WTC11 (cell line): ENCODE measurements at regions not wholly inside any gene's neighbourhood (a gene's known extent, or its start where the extent isn't known, plus 50 kb on each side); places are given as distances from the start of the nearest gene placed in this dataset.

Source experiments
- ATAC-seq: fragments of 200-7000 bp; cut with Tn5 transposase; 2 replicates; pipeline ENCODE4 v1.10.0; 2021; ENCODE audit warnings: mild to moderate bottlenecking, moderate library complexity
- CTCF ChIA-PET: fragments of 300-600 bp; sonication (Branson Sonifier 250); formaldehyde crosslinking; loops from one replicate; lab custom pipeline; 2021; ENCODE audit warnings: antibody characterized with exemption; lab: Charles Lee
- POLR2A ChIA-PET: fragments of 350-600 bp; sonication (Branson Sonifier 250); formaldehyde crosslinking; loops from one replicate; lab custom pipeline; 2021; ENCODE audit warnings: antibody characterized with exemption; lab: Charles Lee
- DNase-seq: peaks from one replicate; pipeline ENCODE4 v3.0.0; 2021; ENCODE audit warnings: low spot score
- H3K27ac Mint-ChIP-seq: 2 replicates; pipeline ENCODE4 v1.8.0; 2021; ENCODE audit warnings: mixed read lengths
- H3K27me3 Mint-ChIP-seq: 2 replicates; pipeline ENCODE4 v1.8.0; 2021; ENCODE audit warnings: low read depth, mild to moderate bottlenecking, moderate library complexity, mixed read lengths
- H3K36me3 Mint-ChIP-seq: 2 replicates; pipeline ENCODE4 v1.8.0; 2021; ENCODE audit warnings: mixed read lengths
- H3K4me1 Mint-ChIP-seq: 2 replicates; pipeline ENCODE4 v1.8.0; 2022; ENCODE audit warnings: mixed read lengths
- H3K4me3 Mint-ChIP-seq: 2 replicates; pipeline ENCODE4 v1.8.0; 2021; ENCODE audit warnings: mild to moderate bottlenecking, moderate library complexity, mixed read lengths
- H3K9me3 Mint-ChIP-seq: 2 replicates; pipeline ENCODE4 v1.8.0; 2021; ENCODE audit warnings: mixed read lengths
- CBFB ChIP-seq: sonication (generic); formaldehyde crosslinking; IDR thresholded peaks from 2 replicates; pipeline ENCODE4 v1.8.1; 2022; ENCODE audit warnings: mild to moderate bottlenecking, low read depth, missing genetic modification reagents
- ESRRA ChIP-seq: sonication (generic); formaldehyde crosslinking; IDR thresholded peaks from 2 replicates; pipeline ENCODE4 v1.8.1; 2022; ENCODE audit warnings: mild to moderate bottlenecking, missing genetic modification reagents, borderline replicate concordance
- FOXK1 ChIP-seq: sonication (generic); formaldehyde crosslinking; IDR thresholded peaks from 2 replicates; pipeline ENCODE4 v1.8.0; 2022; ENCODE audit warnings: mild to moderate bottlenecking, moderate library complexity, missing genetic modification reagents
- FOXP1 ChIP-seq: sonication (generic); formaldehyde crosslinking; IDR thresholded peaks from 2 replicates; pipeline ENCODE4 v1.8.0; 2022; ENCODE audit warnings: missing genetic modification reagents, mild to moderate bottlenecking, moderate library complexity, borderline replicate concordance
- JUN ChIP-seq: sonication (generic); formaldehyde crosslinking; IDR thresholded peaks from 2 replicates; pipeline ENCODE4 v1.8.0; 2023; ENCODE audit warnings: mild to moderate bottlenecking, missing genetic modification reagents
- NFATC4 ChIP-seq: fragments of 250-450 bp; sonication (Bioruptor Pico); IDR thresholded peaks from 2 replicates; pipeline ENCODE4 v1.9.0; 2021; ENCODE audit warnings: mild to moderate bottlenecking
- NR1H2 ChIP-seq: sonication (generic); formaldehyde crosslinking; IDR thresholded peaks from 2 replicates; pipeline ENCODE4 v1.9.0; 2021; ENCODE audit warnings: mild to moderate bottlenecking, moderate library complexity, missing genetic modification reagents
- NR3C1 ChIP-seq: sonication (generic); formaldehyde crosslinking; conservative IDR thresholded peaks from 2 replicates; pipeline ENCODE4 v1.8.1; 2023; ENCODE audit warnings: low read depth, mild to moderate bottlenecking, missing genetic modification reagents
- TP53 ChIP-seq: sonication (generic); formaldehyde crosslinking; IDR thresholded peaks from 2 replicates; pipeline ENCODE4 v1.8.1; 2023; ENCODE audit warnings: mild to moderate bottlenecking, missing genetic modification reagents
- ZBTB21 ChIP-seq: sonication (generic); formaldehyde crosslinking; IDR thresholded peaks from 2 replicates; pipeline ENCODE4 v1.8.1; 2023; ENCODE audit warnings: mild to moderate bottlenecking, missing genetic modification reagents, borderline replicate concordance
- ZNF138 ChIP-seq: sonication (generic); formaldehyde crosslinking; conservative IDR thresholded peaks from 2 replicates; pipeline ENCODE4 v1.8.1; 2022; ENCODE audit warnings: mild to moderate bottlenecking, moderate library complexity, missing genetic modification reagents
- ZNF219 ChIP-seq: sonication (generic); formaldehyde crosslinking; IDR thresholded peaks from 2 replicates; pipeline ENCODE4 v1.8.0; 2023; ENCODE audit warnings: missing genetic modification reagents, mild to moderate bottlenecking, borderline replicate concordance
- ZNF396 ChIP-seq: fragments of 250-450 bp; sonication (Bioruptor Pico); IDR thresholded peaks from 2 replicates; pipeline ENCODE4 v1.8.0; 2021; ENCODE audit warnings: mild to moderate bottlenecking, moderate library complexity, borderline replicate concordance
- ZNF416 ChIP-seq: fragments of 250-450 bp; sonication (Bioruptor Pico); IDR thresholded peaks from 2 replicates; pipeline ENCODE4 v1.9.0; 2021; ENCODE audit warnings: mild to moderate bottlenecking, inconsistent platforms
- ZNF423 ChIP-seq: fragments of 250-450 bp; sonication (Bioruptor Pico); IDR thresholded peaks from 2 replicates; pipeline ENCODE4 v2.1.2; 2022; ENCODE audit warnings: mild to moderate bottlenecking, moderate library complexity
- TF ChIP-seq, protein P1 (sequence below): fragments of 250-450 bp; sonication (Bioruptor Pico); IDR thresholded peaks from 2 replicates; pipeline ENCODE4 v2.1.2; 2022; ENCODE audit warnings: mild to moderate bottlenecking, moderate library complexity
- TF ChIP-seq, protein P2 (sequence below): sonication (generic); formaldehyde crosslinking; IDR thresholded peaks from 2 replicates; pipeline ENCODE4 v1.8.1; 2023; ENCODE audit warnings: mild to moderate bottlenecking, moderate library complexity, missing genetic modification reagents
- TF ChIP-seq, protein P3 (sequence below): fragments of 200-600 bp; IDR thresholded peaks from 2 replicates; pipeline ENCODE4 v1.8.0; 2022; ENCODE audit warnings: antibody characterized with exemption
- TF ChIP-seq, protein P4 (sequence below): sonication (generic); formaldehyde crosslinking; IDR thresholded peaks from 2 replicates; pipeline ENCODE4 v1.8.1; 2022; ENCODE audit warnings: missing genetic modification reagents, borderline replicate concordance

DNA sequence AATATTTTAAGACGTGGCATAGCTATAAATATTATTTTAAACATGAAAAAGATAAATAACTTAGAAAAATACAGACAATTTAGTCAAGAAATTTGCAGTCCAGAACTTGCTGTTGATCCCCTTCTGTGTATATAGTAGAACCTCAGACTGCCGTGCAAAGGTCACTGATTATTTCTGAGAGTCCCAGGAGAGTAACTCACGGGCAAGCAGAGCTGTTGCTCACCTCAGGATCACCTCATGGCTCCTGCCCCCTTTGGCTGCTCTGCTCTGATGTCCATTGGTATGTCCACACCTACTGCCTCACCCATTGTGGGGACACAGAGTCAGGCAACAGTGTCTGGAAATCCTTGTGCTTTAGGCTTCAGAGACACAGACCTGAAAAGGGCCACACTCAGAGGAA lies 392.9 kb upstream of the CELF4 start:
- DNase-seq (no peak), ATAC-seq (no peak)
- POLR2A ChIA-PET, result no interaction called here
- Mint-ChIP-seq H3K27ac (no peak overlapping the region), H3K9me3 (peaks cover 39% of the 10 kb centered on the region), H3K27me3 (no peaks in the 10 kb centered on the region)
- no peak for TF ChIP-seq FOXP1 (CRISPR knock-in tag)
- no peak for TF ChIP-seq NR1H2 (CRISPR knock-in tag)
- TF ChIP-seq, protein P1, sequence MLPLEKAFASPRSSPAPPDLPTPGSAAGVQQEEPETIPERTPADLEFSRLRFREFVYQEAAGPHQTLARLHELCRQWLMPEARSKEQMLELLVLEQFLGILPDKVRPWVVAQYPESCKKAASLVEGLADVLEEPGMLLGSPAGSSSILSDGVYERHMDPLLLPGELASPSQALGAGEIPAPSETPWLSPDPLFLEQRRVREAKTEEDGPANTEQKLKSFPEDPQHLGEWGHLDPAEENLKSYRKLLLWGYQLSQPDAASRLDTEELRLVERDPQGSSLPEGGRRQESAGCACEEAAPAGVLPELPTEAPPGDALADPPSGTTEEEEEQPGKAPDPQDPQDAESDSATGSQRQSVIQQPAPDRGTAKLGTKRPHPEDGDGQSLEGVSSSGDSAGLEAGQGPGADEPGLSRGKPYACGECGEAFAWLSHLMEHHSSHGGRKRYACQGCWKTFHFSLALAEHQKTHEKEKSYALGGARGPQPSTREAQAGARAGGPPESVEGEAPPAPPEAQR (CRISPR knock-in tag), result no peak
- no peak for TF ChIP-seq ZNF396 (CRISPR knock-in tag)
- no peak for TF ChIP-seq FOXK1
- TF ChIP-seq NR3C1 (CRISPR knock-in tag), result no peak
- no peak for TF ChIP-seq JUN (CRISPR knock-in tag)
- TF ChIP-seq CBFB (CRISPR knock-in tag), result no peak
- TF ChIP-seq, protein P2, sequence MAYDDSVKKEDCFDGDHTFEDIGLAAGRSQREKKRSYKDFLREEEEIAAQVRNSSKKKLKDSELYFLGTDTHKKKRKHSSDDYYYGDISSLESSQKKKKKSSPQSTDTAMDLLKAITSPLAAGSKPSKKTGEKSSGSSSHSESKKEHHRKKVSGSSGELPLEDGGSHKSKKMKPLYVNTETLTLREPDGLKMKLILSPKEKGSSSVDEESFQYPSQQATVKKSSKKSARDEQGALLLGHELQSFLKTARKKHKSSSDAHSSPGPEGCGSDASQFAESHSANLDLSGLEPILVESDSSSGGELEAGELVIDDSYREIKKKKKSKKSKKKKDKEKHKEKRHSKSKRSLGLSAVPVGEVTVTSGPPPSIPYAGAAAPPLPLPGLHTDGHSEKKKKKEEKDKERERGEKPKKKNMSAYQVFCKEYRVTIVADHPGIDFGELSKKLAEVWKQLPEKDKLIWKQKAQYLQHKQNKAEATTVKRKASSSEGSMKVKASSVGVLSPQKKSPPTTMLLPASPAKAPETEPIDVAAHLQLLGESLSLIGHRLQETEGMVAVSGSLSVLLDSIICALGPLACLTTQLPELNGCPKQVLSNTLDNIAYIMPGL (CRISPR knock-in tag), result no peak
- TF ChIP-seq, all 79 proteins: peak for 0
- H3K4me1 Mint-ChIP-seq, result no peaks in the 10 kb centered on the region
- H3K4me3 Mint-ChIP-seq, result no peak overlapping the region
- CTCF ChIA-PET, result interaction anchor here (0.8 kb wide), 1 partner anchor 180 kb away, joined by 3 read pairs; no protein-coding TSS in a partner anchor
- H3K36me3 Mint-ChIP-seq, result peaks cover 14% of the 10 kb centered on the region

DNA sequence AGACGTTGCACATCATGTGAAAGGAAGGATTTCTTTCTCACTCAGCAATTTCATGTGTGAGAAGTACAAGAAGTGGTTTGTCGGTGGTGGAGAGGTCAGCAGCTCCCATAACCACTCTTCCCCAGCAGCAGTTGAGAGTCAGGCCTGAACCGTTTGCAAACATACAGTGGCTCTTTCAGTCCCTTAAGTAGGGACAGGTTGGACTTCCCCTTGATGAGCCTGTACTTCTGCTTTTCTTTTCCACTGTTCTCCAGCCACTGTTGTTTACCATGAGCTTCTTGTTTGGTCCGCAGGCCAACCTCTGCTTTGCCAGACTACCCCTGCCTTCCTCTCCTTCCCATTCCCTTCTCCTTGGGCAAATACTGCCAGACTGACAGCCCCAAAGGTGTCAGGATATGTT lies 391.3 kb upstream of the CELF4 start:
- H3K9me3 Mint-ChIP-seq, result peaks cover 52% of the 10 kb centered on the region
- DNase-seq (no peak), ATAC-seq (no peak)
- H3K27ac Mint-ChIP-seq, result no peak overlapping the region
- ChIA-PET CTCF (no interaction called here), POLR2A (no interaction called here)
- no peak overlapping the region for H3K4me3 Mint-ChIP-seq
- H3K4me1 Mint-ChIP-seq, result no peaks in the 10 kb centered on the region
- H3K27me3 Mint-ChIP-seq, result no peaks in the 10 kb centered on the region
- peaks cover 24% of the 10 kb centered on the region for H3K36me3 Mint-ChIP-seq
- TF ChIP-seq TP53 (CRISPR knock-in tag), result no peak
- TF ChIP-seq NFATC4, result no peak
- TF ChIP-seq ZBTB21, result no peak
- TF ChIP-seq ZNF138 (CRISPR knock-in tag), result no peak
- no peak for TF ChIP-seq ZNF416 (CRISPR knock-in tag)
- no peak for TF ChIP-seq ZNF219
- TF ChIP-seq ESRRA (CRISPR knock-in tag), result no peak
- TF ChIP-seq, protein P3, sequence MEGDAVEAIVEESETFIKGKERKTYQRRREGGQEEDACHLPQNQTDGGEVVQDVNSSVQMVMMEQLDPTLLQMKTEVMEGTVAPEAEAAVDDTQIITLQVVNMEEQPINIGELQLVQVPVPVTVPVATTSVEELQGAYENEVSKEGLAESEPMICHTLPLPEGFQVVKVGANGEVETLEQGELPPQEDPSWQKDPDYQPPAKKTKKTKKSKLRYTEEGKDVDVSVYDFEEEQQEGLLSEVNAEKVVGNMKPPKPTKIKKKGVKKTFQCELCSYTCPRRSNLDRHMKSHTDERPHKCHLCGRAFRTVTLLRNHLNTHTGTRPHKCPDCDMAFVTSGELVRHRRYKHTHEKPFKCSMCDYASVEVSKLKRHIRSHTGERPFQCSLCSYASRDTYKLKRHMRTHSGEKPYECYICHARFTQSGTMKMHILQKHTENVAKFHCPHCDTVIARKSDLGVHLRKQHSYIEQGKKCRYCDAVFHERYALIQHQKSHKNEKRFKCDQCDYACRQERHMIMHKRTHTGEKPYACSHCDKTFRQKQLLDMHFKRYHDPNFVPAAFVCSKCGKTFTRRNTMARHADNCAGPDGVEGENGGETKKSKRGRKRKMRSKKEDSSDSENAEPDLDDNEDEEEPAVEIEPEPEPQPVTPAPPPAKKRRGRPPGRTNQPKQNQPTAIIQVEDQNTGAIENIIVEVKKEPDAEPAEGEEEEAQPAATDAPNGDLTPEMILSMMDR, result no peak
- TF ChIP-seq, all 79 proteins: peak for 0

DNA sequence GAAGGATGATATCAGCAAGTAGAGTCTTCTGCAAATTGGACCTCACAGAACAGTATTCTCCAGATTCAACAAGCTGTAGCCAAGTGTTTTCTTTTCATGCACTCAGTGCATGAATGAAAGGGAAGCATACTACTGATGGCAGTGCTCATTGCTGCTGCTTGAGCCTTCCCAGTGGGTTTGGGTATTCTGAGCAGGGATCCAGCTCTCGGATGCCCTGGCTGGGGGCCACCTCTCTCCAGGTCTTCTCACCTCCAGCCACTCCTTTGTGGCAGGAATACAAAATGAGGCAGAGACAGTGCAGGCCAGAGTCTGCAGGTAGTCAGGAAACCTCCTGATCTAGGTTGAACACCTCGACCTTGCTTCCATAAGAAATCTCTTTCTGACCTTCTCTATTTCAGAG lies 390.4 kb upstream of the CELF4 start:
- ChIA-PET POLR2A (no interaction called here), CTCF (no interaction called here)
- Mint-ChIP-seq H3K4me1 (no peaks in the 10 kb centered on the region), H3K36me3 (peaks cover 30% of the 10 kb centered on the region), H3K27me3 (no peaks in the 10 kb centered on the region), H3K9me3 (peaks cover 55% of the 10 kb centered on the region), H3K27ac (no peak overlapping the region), H3K4me3 (no peak overlapping the region)
- no peak for DNase-seq
- no peak for ATAC-seq
- TF ChIP-seq ZNF423 (no peak), ZNF396 (CRISPR knock-in tag) (no peak)
- TF ChIP-seq, protein P4, sequence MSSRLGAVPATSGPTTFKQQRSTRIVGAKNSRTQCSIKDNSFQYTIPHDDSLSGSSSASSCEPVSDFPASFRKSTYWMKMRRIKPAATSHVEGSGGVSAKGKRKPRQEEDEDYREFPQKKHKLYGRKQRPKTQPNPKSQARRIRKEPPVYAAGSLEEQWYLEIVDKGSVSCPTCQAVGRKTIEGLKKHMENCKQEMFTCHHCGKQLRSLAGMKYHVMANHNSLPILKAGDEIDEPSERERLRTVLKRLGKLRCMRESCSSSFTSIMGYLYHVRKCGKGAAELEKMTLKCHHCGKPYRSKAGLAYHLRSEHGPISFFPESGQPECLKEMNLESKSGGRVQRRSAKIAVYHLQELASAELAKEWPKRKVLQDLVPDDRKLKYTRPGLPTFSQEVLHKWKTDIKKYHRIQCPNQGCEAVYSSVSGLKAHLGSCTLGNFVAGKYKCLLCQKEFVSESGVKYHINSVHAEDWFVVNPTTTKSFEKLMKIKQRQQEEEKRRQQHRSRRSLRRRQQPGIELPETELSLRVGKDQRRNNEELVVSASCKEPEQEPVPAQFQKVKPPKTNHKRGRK (CRISPR knock-in tag), result no peak
- TF ChIP-seq, protein P2 (CRISPR knock-in tag), result no peak
